Coronary artery (tissue), 2 donors: ENCODE measurements at regions not wholly inside any gene's neighbourhood (a gene's known extent, or its start where the extent isn't known, plus 50 kb on each side); places are given as distances from the start of the nearest gene placed in this dataset.

Experiments
- DNase-seq: peaks from one replicate; pipeline ENCODE4 v3.0.0-alpha.2; 2017; ENCODE audit warnings: low spot score
- H3K27ac ChIP-seq, 2 donors: fragments of 200-600 bp; sonication (generic); one replicate each; pipeline ENCODE4 v1.5.1; 2016 to 2019
- H3K4me3 ChIP-seq: fragments of 200-600 bp; sonication (generic); 2 replicates; pipeline ENCODE4 v1.5.1; 2016; ENCODE audit warnings: mild to moderate bottlenecking, moderate library complexity
- TF ChIP-seq, protein P1 (sequence below): fragments of 200-600 bp; sonication (generic); IDR thresholded peaks from one replicate; pipeline ENCODE4 v1.5.1; 2019; ENCODE audit warnings: antibody characterized with exemption

GRCh38 chr6:74249658-74250057 is 553.7 kb downstream of the CD109 start:
- TF ChIP-seq, protein P1, sequence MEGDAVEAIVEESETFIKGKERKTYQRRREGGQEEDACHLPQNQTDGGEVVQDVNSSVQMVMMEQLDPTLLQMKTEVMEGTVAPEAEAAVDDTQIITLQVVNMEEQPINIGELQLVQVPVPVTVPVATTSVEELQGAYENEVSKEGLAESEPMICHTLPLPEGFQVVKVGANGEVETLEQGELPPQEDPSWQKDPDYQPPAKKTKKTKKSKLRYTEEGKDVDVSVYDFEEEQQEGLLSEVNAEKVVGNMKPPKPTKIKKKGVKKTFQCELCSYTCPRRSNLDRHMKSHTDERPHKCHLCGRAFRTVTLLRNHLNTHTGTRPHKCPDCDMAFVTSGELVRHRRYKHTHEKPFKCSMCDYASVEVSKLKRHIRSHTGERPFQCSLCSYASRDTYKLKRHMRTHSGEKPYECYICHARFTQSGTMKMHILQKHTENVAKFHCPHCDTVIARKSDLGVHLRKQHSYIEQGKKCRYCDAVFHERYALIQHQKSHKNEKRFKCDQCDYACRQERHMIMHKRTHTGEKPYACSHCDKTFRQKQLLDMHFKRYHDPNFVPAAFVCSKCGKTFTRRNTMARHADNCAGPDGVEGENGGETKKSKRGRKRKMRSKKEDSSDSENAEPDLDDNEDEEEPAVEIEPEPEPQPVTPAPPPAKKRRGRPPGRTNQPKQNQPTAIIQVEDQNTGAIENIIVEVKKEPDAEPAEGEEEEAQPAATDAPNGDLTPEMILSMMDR: no peak
- no peak overlapping the region for H3K4me3 ChIP-seq
- no peak for DNase-seq
- no peak overlapping the region for H3K27ac ChIP-seq

GRCh38 chr6:74248966-74249365 is 553.0 kb downstream of the CD109 start:
- no peak for DNase-seq
- Histone ChIP-seq H3K27ac (no peak overlapping the region), H3K4me3 (no peak overlapping the region)
- TF ChIP-seq, protein P1: no peak

- no peak overlapping the region for H3K27ac ChIP-seq
- TF ChIP-seq, protein P1: no peak
- DNase-seq: no peak
- no peak overlapping the region for H3K4me3 ChIP-seq
Measured at GRCh38 chr6:74222768-74223333, 526.8 kb downstream of the CD109 start.

DNA sequence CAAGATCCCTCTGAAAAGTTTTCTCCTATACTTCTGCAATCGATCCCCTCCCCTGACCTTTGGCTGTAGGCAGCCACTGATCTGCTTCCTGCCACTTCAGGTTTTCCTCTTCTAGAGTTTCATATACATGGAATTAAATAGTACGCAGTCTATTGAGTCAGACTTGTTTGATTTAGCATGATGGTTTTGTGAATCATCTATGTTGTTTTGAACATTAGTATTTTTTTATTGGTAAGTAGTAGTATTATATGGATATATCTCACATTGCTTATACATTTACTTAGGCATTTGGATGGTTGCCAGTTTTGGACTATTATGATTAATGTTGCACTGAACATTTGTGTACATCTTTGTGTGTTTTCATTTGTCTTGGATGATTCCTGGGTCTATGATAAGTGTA is 518.0 kb downstream of the CD109 start:
- H3K27ac ChIP-seq: no peak overlapping the region
- TF ChIP-seq, protein P1: no peak
- no peak for DNase-seq
- H3K4me3 ChIP-seq: no peak overlapping the region

GRCh38 chr6:74208239-74208638 is 512.2 kb downstream of the CD109 start:
- H3K4me3 ChIP-seq: no peak overlapping the region
- TF ChIP-seq, protein P1: no peak
- no peak overlapping the region for H3K27ac ChIP-seq
- DNase-seq: no peak

DNA sequence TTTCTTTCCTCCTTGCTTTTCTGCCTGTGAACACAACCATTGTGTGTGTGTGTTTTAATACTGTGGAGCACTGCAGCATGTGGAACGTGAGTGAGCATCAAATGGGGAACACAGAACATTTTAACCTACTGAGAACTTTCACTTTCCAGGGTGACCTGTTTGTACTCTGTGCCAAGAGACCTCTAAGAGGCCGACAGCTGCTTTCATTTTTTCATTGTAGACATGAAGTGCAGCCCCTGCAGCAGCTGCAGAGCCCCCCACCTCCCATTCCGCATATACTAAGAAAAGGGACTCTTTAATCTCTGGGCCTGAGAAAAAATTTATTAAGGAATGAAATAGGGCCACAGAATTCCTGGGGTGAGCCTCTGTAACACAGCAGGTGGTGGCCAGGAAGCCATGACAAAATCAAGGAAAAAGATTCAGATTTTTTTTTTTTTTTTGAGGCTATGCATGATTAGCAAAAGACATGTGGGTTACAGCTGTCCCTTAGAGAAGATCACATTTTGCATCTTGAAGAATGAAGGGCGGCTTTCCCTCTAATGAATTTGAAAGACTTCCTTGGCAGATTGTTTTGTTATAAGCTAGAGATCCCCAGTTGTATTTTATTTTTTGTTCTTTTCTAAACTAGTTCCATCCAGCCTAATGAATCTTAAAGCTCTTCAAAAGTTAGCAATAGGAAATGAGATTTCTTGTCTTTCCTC is 503.4 kb downstream of the CD109 start:
- TF ChIP-seq, protein P1: no peak
- H3K27ac ChIP-seq: no peak overlapping the region
- no peak for DNase-seq

GRCh38 chr6:74197310-74197709 is 501.3 kb downstream of the CD109 start:
- TF ChIP-seq, protein P1: no peak
- Histone ChIP-seq H3K4me3 (no peak overlapping the region), H3K27ac (no peak overlapping the region)
- DNase-seq: no peak

More for the DNA sequence above, 503.4 kb downstream of the CD109 start:
- no peak overlapping the region for H3K4me3 ChIP-seq
